ENCODE measurements at regions not wholly inside any gene's neighbourhood (a gene's known extent, or its start where the extent isn't known, plus 50 kb on each side); places are given as distances from the start of the nearest gene placed in this dataset.
"Not testable (repeated sequence)": the region's sequence is repeated elsewhere in the genome, so short reads cannot be mapped to it uniquely, and the experiment has no call there.

- Histone ChIP-seq H3K36me3 (ENCODE audit: insufficient read depth, low read length, poor library complexity, severe bottlenecking) (no peaks in the 10 kb centered on the region), H3K27ac (ENCODE audit: low read depth, low read length, poor library complexity, severe bottlenecking) (no peak overlapping the region), H3K27me3 (replicated peaks; ENCODE audit: insufficient read depth, low read depth, low read length, poor library complexity) (no peaks in the 10 kb centered on the region), H3K4me1 (ENCODE audit: insufficient read depth, low read length, poor library complexity, severe bottlenecking) (no peaks in the 10 kb centered on the region), H3K9me3 (ENCODE audit: low read depth, low read length, poor library complexity, severe bottlenecking) (no peaks in the 10 kb centered on the region), H3K4me3 (ENCODE audit: low read depth, low read length, poor library complexity, severe bottlenecking) (no peak overlapping the region)
- ChIA-PET POLR2A (ENCODE audit: low non-redundant PET) (no interaction called here), CTCF (no interaction called here)
- no TSS peak for BruUV-seq (replicated peaks)
- no peak for DNase-seq (ENCODE audit: low spot score)
- intact Hi-C loops (cut with micrococcal nuclease; ENCODE audit: unreplicated experiment), result no loop called here
- TF ChIP-seq EZH2 (IDR thresholded peaks at IDR 0.05; ENCODE audit: borderline replicate concordance, low read depth, low read length, poor library complexity, severe bottlenecking) (no peak), CTCF (conservative IDR thresholded peaks at IDR 0.05; ENCODE audit: low read depth, low read length) (no peak)
Observed at GRCh38 chr6:66179361-66179760, 472.3 kb upstream of the EYS start.

GRCh38 chr6:66173587-66173986, 466.6 kb upstream of the EYS start:
- ChIA-PET CTCF (no interaction called here), POLR2A (ENCODE audit: low non-redundant PET) (no interaction called here)
- H3K9me3 ChIP-seq (ENCODE audit: low read depth, low read length, poor library complexity, severe bottlenecking), result peaks cover 10% of the 10 kb centered on the region
- H3K4me1 ChIP-seq (ENCODE audit: insufficient read depth, low read length, poor library complexity, severe bottlenecking), result no peaks in the 10 kb centered on the region
- H3K27ac ChIP-seq (ENCODE audit: low read depth, low read length, poor library complexity, severe bottlenecking), result no peak overlapping the region
- no peaks in the 10 kb centered on the region for H3K27me3 ChIP-seq (replicated peaks; ENCODE audit: insufficient read depth, low read depth, low read length, poor library complexity)
- intact Hi-C loops (cut with micrococcal nuclease; ENCODE audit: unreplicated experiment), result no loop called here
- BruUV-seq (replicated peaks), result no TSS peak
- no peak overlapping the region for H3K4me3 ChIP-seq (ENCODE audit: low read depth, low read length, poor library complexity, severe bottlenecking)
- TF ChIP-seq CTCF (conservative IDR thresholded peaks at IDR 0.05; ENCODE audit: low read depth, low read length), result no peak
- TF ChIP-seq EZH2 (IDR thresholded peaks at IDR 0.05; ENCODE audit: borderline replicate concordance, low read depth, low read length, poor library complexity, severe bottlenecking), result no peak
- no peaks in the 10 kb centered on the region for H3K36me3 ChIP-seq (ENCODE audit: insufficient read depth, low read length, poor library complexity, severe bottlenecking)
- DNase-seq (ENCODE audit: low spot score), result no peak

GRCh38 chr6:66166713-66167112, 459.7 kb upstream of the EYS start:
- H3K9me3 ChIP-seq (ENCODE audit: low read depth, low read length, poor library complexity, severe bottlenecking); POLR2A ChIA-PET (ENCODE audit: low non-redundant PET); CTCF ChIA-PET; H3K36me3 ChIP-seq (ENCODE audit: insufficient read depth, low read length, poor library complexity, severe bottlenecking); intact Hi-C loops (cut with micrococcal nuclease; ENCODE audit: unreplicated experiment); H3K27me3 ChIP-seq (replicated peaks; ENCODE audit: insufficient read depth, low read depth, low read length, poor library complexity); H3K4me1 ChIP-seq (ENCODE audit: insufficient read depth, low read length, poor library complexity, severe bottlenecking); H3K4me3 ChIP-seq (ENCODE audit: low read depth, low read length, poor library complexity, severe bottlenecking); DNase-seq (ENCODE audit: low spot score); BruUV-seq (replicated peaks); H3K27ac ChIP-seq (ENCODE audit: low read depth, low read length, poor library complexity, severe bottlenecking): not testable (repeated sequence)

- Histone ChIP-seq H3K4me1 (ENCODE audit: insufficient read depth, low read length, poor library complexity, severe bottlenecking) (no peaks in the 10 kb centered on the region), H3K36me3 (ENCODE audit: insufficient read depth, low read length, poor library complexity, severe bottlenecking) (no peaks in the 10 kb centered on the region), H3K27me3 (replicated peaks; ENCODE audit: insufficient read depth, low read depth, low read length, poor library complexity) (no peaks in the 10 kb centered on the region), H3K27ac (ENCODE audit: low read depth, low read length, poor library complexity, severe bottlenecking) (no peak overlapping the region), H3K9me3 (ENCODE audit: low read depth, low read length, poor library complexity, severe bottlenecking) (peaks cover 22% of the 10 kb centered on the region), H3K4me3 (ENCODE audit: low read depth, low read length, poor library complexity, severe bottlenecking) (no peak overlapping the region)
- TF ChIP-seq CTCF (conservative IDR thresholded peaks at IDR 0.05; ENCODE audit: low read depth, low read length), result no peak
- no peak for TF ChIP-seq EZH2 (IDR thresholded peaks at IDR 0.05; ENCODE audit: borderline replicate concordance, low read depth, low read length, poor library complexity, severe bottlenecking)
- BruUV-seq (replicated peaks), result no TSS peak
- ChIA-PET CTCF (no interaction called here), POLR2A (ENCODE audit: low non-redundant PET) (no interaction called here)
- DNase-seq (ENCODE audit: low spot score), result no peak
- intact Hi-C loops (cut with micrococcal nuclease; ENCODE audit: unreplicated experiment), result no loop called here
Observed at GRCh38 chr6:66161546-66162108, 454.6 kb upstream of the EYS start.

All from A673 (cell line).